HL-60 (cell line): ENCODE measurements at regions not wholly inside any gene's neighbourhood (a gene's known extent, or its start where the extent isn't known, plus 50 kb on each side); places are given as distances from the start of the nearest gene placed in this dataset.

Experiments
- DNase-seq, 2 experiments: peaks; one replicate each; pipeline ENCODE4 v3.0.0-alpha.2; 2010 to 2020; ENCODE audit warnings: low read depth in 1 of 2, low spot score in 1 of 2
- H3K27ac ChIP-seq: fragments of 250-450 bp; sonication (Bioruptor Pico); replicated peaks from 2 replicates; pipeline ENCODE4 v1.5.1; 2020; ENCODE audit warnings: mild to moderate bottlenecking, moderate library complexity
- H3K27me3 ChIP-seq: fragments of 250-450 bp; sonication (Bioruptor Pico); 2 replicates; pipeline ENCODE4 v1.5.1; 2021; ENCODE audit warnings: mild to moderate bottlenecking, moderate library complexity; ENCODE audit not compliant: insufficient read depth, poor library complexity, severe bottlenecking
- H3K4me3 ChIP-seq: replicated peaks from 2 replicates; pipeline ENCODE4 v1.5.1; 2011; ENCODE audit warnings: mild to moderate bottlenecking, control low read depth, low read length; ENCODE audit not compliant: insufficient read depth
- CTCF ChIP-seq: IDR thresholded peaks from one replicate; pipeline ENCODE4 v1.5.1; 2011; ENCODE audit warnings: low read length, control low read depth, inconsistent platforms; ENCODE audit not compliant: insufficient read depth
- GABPA ChIP-seq: IDR thresholded peaks from 2 replicates; pipeline ENCODE4 v1.6.1; 2012; ENCODE audit warnings: low read depth
- POLR2AphosphoS5 ChIP-seq: IDR thresholded peaks from 2 replicates; pipeline ENCODE4 v1.6.1; 2012; ENCODE audit warnings: low read depth
- REST ChIP-seq: IDR thresholded peaks from 2 replicates; pipeline ENCODE4 v1.6.1; 2012; ENCODE audit warnings: low read depth; ENCODE audit not compliant: insufficient replicate concordance
- SPI1 ChIP-seq: IDR thresholded peaks from 2 replicates; pipeline ENCODE4 v1.6.1; 2012; ENCODE audit warnings: low read depth, mild to moderate bottlenecking, borderline replicate concordance

- no peak overlapping the region for H3K4me3 ChIP-seq
- TF ChIP-seq REST (no peak), POLR2AphosphoS5 (no peak), SPI1 (no peak), CTCF (no peak), GABPA (no peak)
Observed at GRCh38 chr7:1351881-1352625, 107.2 kb downstream of the MICALL2 start.

GRCh38 chr7:1352656-1353271 lies 106.5 kb downstream of the MICALL2 start:
- peaks cover 3% of the 10 kb centered on the region for H3K27me3 ChIP-seq
- H3K4me3 ChIP-seq, result no peak overlapping the region
- DNase-seq, result no peak
- H3K27ac ChIP-seq, result no peak overlapping the region
- TF ChIP-seq POLR2AphosphoS5 (no peak), GABPA (no peak), SPI1 (no peak), CTCF (no peak), REST (no peak)

More at GRCh38 chr7:1351881-1352625, 107.2 kb downstream of the MICALL2 start:
- Histone ChIP-seq H3K27ac (no peak overlapping the region), H3K27me3 (no peaks in the 10 kb centered on the region)
- DNase-seq, result no peak

- Histone ChIP-seq H3K27me3 (peaks cover 7% of the 10 kb centered on the region), H3K4me3 (no peak overlapping the region), H3K27ac (no peak overlapping the region)
- TF ChIP-seq POLR2AphosphoS5 (no peak), SPI1 (no peak), GABPA (no peak), REST (no peak), CTCF (no peak)
- no peak for DNase-seq
Observed at GRCh38 chr7:1354661-1355567, 104.4 kb downstream of the MICALL2 start.
